ENCODE measurements at regions not wholly inside any gene's neighbourhood (a gene's known extent, or its start where the extent isn't known, plus 50 kb on each side); places are given as distances from the start of the nearest gene placed in this dataset.
"Not testable (repeated sequence)": the region's sequence is repeated elsewhere in the genome, so short reads cannot be mapped to it uniquely, and the experiment has no call there.

- no peak for DNase-seq (ENCODE audit: low spot score)
These were observed 70.8 kb downstream of the YTHDF1 start for GRCh38 chr20:63145156-63145555.

- DNase-seq (ENCODE audit: low spot score), result no peak
These were observed 73.0 kb downstream of the YTHDF1 start for GRCh38 chr20:63142933-63143332.

- DNase-seq (ENCODE audit: low spot score), result no peak
These were observed 74.4 kb downstream of the YTHDF1 start for GRCh38 chr20:63141531-63141930.

- no peak for DNase-seq (ENCODE audit: low spot score)
These were observed 75.2 kb downstream of the YTHDF1 start for GRCh38 chr20:63140514-63141433.

- no peak for DNase-seq (ENCODE audit: low spot score)
These were observed 76.1 kb downstream of the YTHDF1 start for GRCh38 chr20:63139837-63140236.

GRCh38 chr20:63139356-63139755, 76.6 kb downstream of the YTHDF1 start:
- no peak for DNase-seq (ENCODE audit: low spot score)

GRCh38 chr20:63138855-63139341, 77.0 kb downstream of the YTHDF1 start:
- DNase-seq (ENCODE audit: low spot score), result peak; percentile 89

- DNase-seq (ENCODE audit: low spot score), result no peak
These were observed 78.0 kb downstream of the YTHDF1 start for GRCh38 chr20:63137851-63138415.

GRCh38 chr20:63136296-63136695, 79.6 kb downstream of the YTHDF1 start:
- no peak for DNase-seq (ENCODE audit: low spot score)

- no peak for DNase-seq (ENCODE audit: low spot score)
These were observed 80.5 kb downstream of the YTHDF1 start for GRCh38 chr20:63135411-63135810.

- not testable (repeated sequence) for DNase-seq (ENCODE audit: low spot score)
These were observed 81.1 kb downstream of the YTHDF1 start for GRCh38 chr20:63134711-63135361.

GRCh38 chr20:63134201-63134612, 81.7 kb downstream of the YTHDF1 start:
- no peak for DNase-seq (ENCODE audit: low spot score)

- no peak for DNase-seq (ENCODE audit: low spot score)
These were observed 82.3 kb downstream of the YTHDF1 start for GRCh38 chr20:63133481-63134091.

- DNase-seq (ENCODE audit: low spot score), result no peak
These were observed 83.0 kb downstream of the YTHDF1 start for GRCh38 chr20:63132715-63133471.

- no peak for DNase-seq (ENCODE audit: low spot score)
These were observed 83.7 kb downstream of the YTHDF1 start for GRCh38 chr20:63132131-63132714.

- no peak for DNase-seq (ENCODE audit: low spot score)
These were observed 85.0 kb downstream of the YTHDF1 start for GRCh38 chr20:63130658-63131577.

- DNase-seq (ENCODE audit: low spot score), result no peak
These were observed 85.8 kb downstream of the YTHDF1 start for GRCh38 chr20:63129991-63130657.

GRCh38 chr20:63129376-63129965, 86.5 kb downstream of the YTHDF1 start:
- DNase-seq (ENCODE audit: low spot score), result no peak

GRCh38 chr20:63128956-63129355, 87.0 kb downstream of the YTHDF1 start:
- DNase-seq (ENCODE audit: low spot score), result no peak
